NCI-H1930 (cell line): ENCODE measurements at regions not wholly inside any gene's neighbourhood (a gene's known extent, or its start where the extent isn't known, plus 50 kb on each side); places are given as distances from the start of the nearest gene placed in this dataset.
"Not testable (repeated sequence)": the region's sequence is repeated elsewhere in the genome, so short reads cannot be mapped to it uniquely, and the experiment has no call there.

ENCODE experiments used
- DNase-seq, 2 experiments: peaks; one replicate each; lab custom pipeline; 2025; lab: John Stamatoyannopoulos, UW

GRCh38 chr5:96319981-96320739, 112.9 kb downstream of the PCSK1 start:
- not testable (repeated sequence) for DNase-seq

- no peak for DNase-seq
Measured at GRCh38 chr5:96318569-96319110, 114.4 kb downstream of the PCSK1 start.

- DNase-seq, result no peak
Measured at GRCh38 chr5:96317945-96318344, 115.1 kb downstream of the PCSK1 start.

- no peak for DNase-seq
Measured at GRCh38 chr5:96316487-96316886, 116.6 kb downstream of the PCSK1 start.

GRCh38 chr5:96316017-96316416, 117.0 kb downstream of the PCSK1 start:
- no peak for DNase-seq

GRCh38 chr5:96315431-96315830, 117.6 kb downstream of the PCSK1 start:
- no peak for DNase-seq

- no peak for DNase-seq
Measured at GRCh38 chr5:96312383-96312782, 120.7 kb downstream of the PCSK1 start.

- DNase-seq, result not testable (repeated sequence)
Measured at GRCh38 chr5:96307047-96307446, 126.0 kb downstream of the PCSK1 start.

- DNase-seq, result no peak
Measured at GRCh38 chr5:96302174-96302738, 130.8 kb downstream of the PCSK1 start.

GRCh38 chr5:96300976-96301375, 132.1 kb downstream of the PCSK1 start:
- no peak for DNase-seq

GRCh38 chr5:96297867-96298266, 135.2 kb downstream of the PCSK1 start:
- DNase-seq, result no peak

- DNase-seq, result no peak
Measured at GRCh38 chr5:96297290-96297689, 135.8 kb downstream of the PCSK1 start.

- DNase-seq, result no peak
Measured at GRCh38 chr5:96294884-96295202, 138.2 kb downstream of the PCSK1 start.

- no peak for DNase-seq
Measured at GRCh38 chr5:96293966-96294883, 138.8 kb downstream of the PCSK1 start.

GRCh38 chr5:96292582-96293247, 140.3 kb downstream of the PCSK1 start:
- no peak for DNase-seq

- not testable (repeated sequence) for DNase-seq
Measured at GRCh38 chr5:96289287-96289686, 143.8 kb downstream of the PCSK1 start.

- DNase-seq, result no peak
Measured at GRCh38 chr5:96288845-96289185, 144.2 kb downstream of the PCSK1 start.

GRCh38 chr5:96288166-96288844, 144.7 kb downstream of the PCSK1 start:
- DNase-seq, result no peak

GRCh38 chr5:96287136-96287535, 145.9 kb downstream of the PCSK1 start:
- no peak for DNase-seq

- DNase-seq, result no peak
Measured at GRCh38 chr5:96285823-96286222, 147.2 kb downstream of the PCSK1 start.

- DNase-seq, result no peak
Measured at GRCh38 chr5:96284727-96285389, 148.2 kb downstream of the PCSK1 start.
